Activated CD4-positive, alpha-beta T cell treated with anti-CD3 and anti-CD28 coated beads, Interleukin-2, amount 50 U/mL, for 16 hours (primary cell): ENCODE measurements at regions not wholly inside any gene's neighbourhood (a gene's known extent, or its start where the extent isn't known, plus 50 kb on each side); places are given as distances from the start of the nearest gene placed in this dataset.

Experiments
- DNase-seq: peaks from one replicate; pipeline ENCODE4 v3.0.0-alpha.2; 2020

DNA sequence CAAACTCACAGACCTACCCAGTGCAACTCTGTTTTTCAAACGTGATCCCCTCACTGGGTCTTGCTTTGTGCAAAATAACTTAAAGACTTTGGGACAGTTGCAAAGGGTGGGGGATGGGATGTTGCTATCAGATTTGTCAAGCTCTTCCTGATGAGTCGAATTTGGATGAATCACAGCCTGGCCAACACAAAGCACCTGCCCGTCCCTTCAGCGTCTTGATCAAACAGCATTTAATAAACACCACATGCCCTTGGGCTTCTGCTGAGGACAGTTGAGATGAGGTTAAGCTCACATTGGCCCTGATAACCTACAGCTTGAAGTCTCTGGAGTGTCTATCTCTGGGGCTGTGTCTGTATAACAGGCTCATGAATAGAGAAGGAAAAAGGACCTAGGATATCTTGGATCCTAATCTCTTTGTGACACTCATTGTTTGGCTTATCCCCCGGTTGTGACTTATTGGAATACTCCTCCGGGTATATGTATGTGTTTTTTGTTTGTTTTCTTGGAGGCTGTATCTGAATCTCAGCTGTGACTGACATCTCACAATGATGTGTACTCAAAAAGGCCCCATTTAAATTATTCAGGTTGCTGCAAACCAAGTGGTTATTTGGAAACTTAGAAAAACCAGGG is 132.6 kb upstream of the NAMPT start:
- peak; percentile 48 for DNase-seq

DNA sequence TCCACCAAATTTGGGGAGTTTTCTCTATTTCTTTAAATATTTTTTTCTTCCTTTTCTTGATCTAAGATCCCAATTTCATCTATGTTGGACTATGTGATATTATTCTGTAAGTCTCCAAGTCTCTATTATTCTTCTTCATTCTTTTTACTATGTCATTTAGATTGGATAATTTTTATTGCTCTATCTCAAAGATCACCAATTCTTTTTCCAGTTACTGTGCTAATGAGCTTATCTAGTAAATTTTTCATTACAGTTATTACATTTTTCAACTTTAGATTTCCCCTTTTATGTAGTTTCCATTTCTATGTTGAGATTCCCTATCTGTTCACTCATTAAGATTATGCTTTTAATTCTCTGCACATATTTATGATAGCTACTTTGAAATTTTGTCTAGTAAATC is 131.6 kb upstream of the NAMPT start:
- no peak for DNase-seq

DNA sequence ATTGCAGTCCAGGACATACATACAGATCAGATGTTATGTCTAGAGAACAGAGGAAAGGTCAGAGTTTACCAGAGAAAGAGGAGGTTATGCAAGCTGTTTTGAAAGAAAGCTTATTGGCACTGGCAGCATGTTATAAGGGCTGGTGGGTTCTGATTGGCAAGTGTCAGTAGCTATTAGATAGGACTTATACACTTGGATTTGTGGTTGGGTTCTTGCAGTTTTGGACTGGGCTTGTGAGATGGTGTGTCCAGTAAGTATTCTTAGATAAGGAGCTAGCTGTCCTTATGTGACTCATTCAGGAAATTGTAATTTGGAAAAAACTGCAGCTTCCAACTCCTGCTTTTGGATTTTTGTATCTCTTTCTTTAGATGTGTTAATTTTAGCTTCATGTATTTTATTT is 130.7 kb upstream of the NAMPT start:
- no peak for DNase-seq

DNA sequence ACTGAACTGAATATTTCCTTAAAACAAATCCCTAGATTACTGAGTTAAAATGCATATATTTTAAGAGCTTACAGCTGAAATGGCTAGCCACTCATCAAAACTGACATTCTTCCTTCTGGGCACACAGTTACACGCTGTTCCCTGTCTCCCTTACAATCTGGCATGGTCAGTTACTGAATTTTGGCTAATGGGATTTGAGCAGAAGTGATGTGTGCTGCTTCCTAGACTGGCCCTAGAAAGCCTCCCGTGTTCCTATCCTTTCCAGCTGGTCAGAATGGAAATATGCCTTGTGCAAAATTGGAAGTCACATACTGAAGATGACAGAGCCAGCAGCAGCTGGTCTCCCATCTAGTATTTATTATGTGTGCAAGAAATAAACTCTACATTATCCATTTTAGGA is 128.7 kb upstream of the NAMPT start:
- no peak for DNase-seq

DNA sequence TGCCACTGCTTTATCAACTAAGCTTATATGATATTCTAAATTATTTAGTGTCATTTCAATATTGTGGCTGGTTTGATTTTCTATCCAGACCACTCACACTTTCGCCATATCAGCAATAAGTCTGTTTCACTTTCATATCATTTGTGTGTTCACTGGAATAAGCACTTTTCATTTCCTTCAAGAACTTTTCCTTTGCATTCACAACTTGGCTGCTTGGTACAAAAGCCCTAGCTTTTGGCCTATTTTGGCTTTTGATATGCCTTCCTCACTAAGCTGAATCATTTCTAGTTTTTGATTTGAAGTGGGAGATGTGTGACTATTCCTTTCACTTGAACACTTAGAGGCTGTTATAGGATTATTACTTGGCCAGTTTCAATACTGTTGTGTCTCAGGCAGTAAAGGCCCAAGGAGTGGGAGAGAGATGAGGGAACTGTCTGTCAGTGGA is 120.9 kb upstream of the NAMPT start:
- DNase-seq: peak; percentile 89

DNA sequence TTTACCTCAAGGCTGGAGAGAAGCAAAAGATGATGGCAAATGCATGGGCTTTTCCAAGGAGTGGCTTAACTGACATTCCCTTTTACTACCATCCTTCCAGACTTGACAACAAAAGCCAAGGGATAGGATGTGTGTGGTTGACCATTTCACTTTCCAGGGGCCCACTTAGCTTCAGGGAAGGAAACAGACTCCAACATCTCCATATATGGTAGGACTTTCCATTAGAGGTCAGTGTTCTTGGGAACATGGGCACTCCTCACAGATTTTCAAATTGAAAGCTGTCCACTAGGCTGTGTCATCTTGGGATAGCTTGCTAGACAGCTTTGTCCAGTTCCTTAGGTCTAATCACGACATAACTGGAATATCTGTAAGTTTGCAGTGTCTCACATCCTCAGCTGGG is 118.1 kb upstream of the NAMPT start:
- no peak for DNase-seq

DNA sequence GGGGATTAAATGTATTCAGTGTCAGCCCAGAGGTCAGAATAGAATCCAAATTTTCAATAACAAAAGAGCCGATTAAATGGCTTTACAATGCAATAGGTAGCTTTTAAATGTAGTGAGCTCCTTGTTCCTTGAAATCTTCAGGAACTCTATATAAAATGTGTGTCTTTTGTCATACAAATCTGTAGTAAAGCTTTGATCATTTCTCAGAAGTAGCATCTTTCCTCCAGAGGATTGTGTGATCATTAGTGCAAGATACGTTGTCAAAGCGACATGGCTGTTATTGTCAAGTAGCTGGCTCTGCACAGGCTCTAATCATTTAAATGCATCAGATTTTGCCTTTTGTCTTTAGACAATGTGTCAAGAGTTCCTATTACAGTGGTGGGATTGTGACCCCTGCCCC is 116.1 kb upstream of the NAMPT start:
- DNase-seq: no peak

DNA sequence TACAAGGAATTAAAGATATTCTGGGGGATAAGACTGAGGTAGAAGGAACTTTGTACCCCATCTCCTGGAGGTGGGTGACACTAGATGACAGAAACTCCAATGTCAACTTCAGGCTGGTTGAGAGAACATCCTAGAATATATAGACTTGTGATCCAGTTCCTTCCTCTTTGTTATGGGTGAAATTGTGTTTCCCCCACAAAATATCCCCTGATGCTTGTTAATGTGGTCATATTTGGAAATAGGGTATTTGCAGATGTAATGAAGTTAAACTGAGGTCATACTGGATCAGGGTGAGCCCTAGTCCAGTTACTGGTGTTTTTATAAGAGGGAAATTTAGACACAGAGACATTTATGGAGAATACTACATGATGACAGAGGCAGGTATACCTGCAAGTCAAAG is 114.0 kb upstream of the NAMPT start:
- no peak for DNase-seq

DNA sequence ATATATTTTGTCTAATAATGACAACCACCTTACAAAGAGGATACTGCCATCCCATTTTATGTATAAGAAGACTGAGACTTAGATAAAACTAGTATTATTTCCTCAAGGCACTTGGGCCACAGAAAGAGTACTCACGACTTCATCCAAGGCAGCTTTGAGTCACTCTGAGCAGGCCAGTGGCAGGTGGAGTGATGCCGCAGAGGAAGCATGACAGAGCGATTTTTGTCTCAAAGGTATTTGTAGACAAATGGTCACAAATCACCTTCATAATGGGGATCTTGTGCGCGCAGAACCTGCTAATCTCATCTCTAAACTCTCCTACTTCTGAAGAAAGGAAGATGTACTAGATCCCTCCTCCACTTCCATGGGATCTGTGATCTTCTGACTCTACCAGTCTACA is 113.2 kb upstream of the NAMPT start:
- DNase-seq: no peak

DNA sequence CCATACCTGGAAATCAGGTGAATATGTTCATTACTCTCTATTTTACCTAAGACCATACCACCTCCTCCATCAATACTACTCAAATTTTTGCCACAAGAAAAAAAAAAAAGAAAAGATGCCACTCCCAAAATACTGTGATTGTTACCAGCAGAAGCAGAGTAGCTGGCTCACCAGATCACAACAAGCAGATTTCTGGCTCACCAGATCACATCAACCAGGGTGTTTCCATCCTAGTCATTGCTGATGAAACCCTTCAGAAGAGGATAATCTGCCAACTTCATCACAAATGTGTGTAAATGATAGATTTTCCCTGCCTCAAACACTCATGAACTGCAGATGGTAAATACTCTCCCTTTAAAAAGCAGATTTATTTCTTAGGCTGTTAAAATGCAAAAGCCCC is 109.7 kb upstream of the NAMPT start:
- no peak for DNase-seq

DNA sequence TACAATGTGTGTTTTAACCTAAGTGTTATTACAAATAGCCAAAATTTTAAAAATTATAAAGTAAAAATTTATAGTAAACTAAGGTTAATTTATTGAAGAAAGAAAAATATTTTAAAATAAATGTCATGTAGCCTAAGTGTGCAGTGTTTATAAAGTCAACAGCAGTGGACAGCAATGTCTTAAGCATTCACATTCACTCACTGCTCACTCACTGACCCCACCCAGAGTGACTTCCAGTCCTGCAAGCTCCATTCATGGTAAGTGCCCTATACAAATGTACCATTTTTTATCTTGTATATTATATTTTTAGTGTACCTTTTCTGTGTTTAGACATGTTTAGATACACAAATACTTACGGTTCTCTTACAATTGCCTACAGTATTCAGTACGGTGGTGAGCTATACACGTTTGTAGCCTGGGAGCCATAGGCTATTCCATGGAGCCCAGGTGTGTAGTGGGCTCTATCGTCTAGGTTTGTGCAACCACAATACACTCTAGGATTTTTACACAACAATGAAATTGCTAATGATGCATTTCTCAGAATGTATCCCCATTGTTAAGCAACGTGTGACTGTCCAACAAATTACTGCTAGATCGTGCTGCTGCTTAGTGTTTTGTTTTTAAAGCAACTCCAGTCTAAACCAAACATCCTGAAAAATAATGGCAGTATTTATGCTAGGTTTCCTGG is 108.9 kb upstream of the NAMPT start:
- no peak for DNase-seq

DNA sequence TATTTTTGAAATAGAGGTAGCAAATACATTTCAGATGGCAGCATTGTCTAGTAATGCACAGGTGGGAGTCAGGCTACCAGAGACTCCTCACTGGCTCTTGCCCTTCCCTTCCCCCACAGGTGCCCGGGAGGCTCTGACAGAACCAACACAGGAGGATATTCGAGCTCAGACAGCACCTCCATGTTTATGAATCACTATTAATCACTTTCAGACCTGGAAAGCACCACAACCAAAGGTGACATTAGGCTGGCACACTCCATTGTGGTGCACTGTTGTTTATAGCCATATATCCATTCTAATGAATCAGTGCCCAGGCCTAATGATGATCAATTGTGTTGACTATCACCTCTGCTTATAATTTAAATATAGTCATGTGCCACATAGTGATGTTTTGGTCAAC is 107.8 kb upstream of the NAMPT start:
- no peak for DNase-seq

DNA sequence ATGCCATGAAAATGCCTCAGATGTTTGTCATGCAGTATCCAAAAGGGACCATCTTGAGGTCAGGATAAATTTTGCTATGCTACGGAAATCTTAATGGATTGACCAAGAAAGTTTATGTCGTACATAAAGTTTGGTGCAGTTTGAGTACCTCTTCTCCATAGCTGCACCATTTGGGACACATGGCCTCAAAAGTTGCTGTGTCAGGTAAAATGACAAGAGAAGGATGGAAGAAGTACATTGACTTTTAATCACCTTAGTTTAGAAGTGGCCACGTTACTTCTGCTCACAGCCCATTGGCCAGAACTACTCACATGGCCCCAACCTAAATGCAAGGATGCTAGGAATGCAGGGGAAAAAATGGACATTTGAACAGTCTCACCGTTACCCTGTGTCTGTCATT is 107.4 kb upstream of the NAMPT start:
- DNase-seq: no peak

DNA sequence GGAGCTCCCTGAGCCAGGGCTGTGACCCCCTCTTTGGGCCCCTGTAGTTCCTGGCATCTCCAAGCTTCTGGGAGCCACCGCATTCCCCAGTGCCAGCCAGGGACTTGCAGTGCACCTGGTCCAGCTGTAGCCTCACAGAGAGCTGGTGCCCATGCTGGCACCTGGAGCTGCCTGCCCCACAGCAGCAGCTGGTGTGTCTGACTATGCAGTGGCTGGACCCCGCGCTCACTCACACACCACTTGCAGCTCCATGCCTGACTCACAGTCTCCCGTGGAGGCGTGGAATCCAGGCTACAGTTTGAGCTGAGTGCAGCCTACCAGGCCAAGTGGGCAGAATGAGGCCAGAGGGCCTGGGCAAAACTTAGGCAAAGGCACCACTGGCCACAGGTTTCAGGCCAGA is 102.2 kb upstream of the NAMPT start:
- no peak for DNase-seq

DNA sequence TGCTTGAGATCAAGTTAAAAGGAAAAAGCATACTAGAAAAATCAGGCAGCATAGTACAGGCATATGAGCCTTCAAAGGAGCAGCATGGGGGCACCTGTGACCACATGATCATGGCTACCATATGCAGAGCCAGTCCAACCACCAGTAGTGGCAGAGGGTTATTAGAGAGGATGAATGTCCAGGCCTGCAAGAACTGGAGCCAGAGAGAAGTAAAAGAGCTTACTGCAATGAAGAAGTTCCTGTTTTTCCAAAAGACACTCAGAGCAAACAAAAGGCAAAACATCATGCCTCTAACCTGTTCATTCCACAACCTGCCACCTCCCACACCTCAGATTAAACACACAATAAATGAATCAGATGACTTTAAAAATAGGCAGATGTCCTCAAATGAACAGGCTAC is 99.6 kb upstream of the NAMPT start:
- no peak for DNase-seq

DNA sequence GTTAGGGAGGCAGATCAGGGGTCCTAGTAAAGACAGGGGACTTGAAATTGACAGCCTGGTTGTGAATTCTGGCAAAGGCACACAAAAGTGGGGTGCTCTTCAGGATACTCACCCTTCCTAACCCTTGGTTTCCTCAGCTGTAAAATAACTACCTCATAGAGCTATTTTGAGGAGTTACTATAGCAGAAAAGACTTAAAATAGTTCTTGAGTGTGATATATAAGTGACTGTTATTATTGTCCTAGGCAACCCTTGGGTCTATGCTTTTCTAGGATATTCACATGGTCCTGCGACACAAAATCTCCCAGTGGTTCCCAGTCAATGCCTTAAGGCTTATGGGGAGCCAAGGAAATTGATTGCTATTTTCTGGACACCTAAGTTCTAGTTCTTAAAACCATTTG is 98.1 kb upstream of the NAMPT start:
- no peak for DNase-seq

DNA sequence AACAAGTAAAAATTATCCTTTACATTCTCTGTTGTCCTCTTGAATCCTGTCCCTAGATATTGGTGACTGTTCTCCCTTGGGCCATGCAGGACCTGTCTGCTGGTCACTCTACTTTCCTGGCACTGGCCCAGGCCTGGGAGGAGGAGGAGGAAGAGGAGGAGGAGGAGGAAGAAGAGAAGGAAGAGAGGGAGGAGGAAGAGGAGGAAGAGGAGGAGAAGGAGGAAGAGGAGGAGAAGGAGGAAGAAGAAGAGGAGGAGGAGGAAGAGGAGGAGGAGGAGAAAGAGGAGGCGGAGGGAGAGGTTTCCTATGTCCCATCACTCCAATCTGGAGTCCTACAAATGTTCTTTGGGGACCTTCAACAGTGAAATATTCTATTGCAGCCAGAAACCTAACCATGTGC is 97.3 kb upstream of the NAMPT start:
- DNase-seq: no peak

DNA sequence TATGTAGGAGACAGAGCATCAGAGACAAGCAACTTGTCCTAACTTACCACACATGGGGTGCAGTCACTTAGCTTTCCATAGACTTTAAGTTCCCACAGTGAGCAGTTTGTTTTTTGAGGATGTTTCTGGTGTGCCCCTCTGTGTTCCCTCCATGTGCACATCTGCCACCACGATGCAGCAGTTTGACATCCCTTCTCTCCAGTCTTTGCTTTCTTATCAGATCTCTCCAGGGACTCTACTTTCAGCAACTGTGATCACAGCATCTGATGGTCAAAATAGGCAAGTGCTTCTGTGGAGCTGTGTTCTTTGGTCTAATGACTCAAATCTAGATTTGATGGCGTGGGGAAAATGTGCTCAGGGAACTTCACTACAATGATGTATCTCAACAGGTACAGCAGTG is 96.5 kb upstream of the NAMPT start:
- DNase-seq: peak; percentile 11

DNA sequence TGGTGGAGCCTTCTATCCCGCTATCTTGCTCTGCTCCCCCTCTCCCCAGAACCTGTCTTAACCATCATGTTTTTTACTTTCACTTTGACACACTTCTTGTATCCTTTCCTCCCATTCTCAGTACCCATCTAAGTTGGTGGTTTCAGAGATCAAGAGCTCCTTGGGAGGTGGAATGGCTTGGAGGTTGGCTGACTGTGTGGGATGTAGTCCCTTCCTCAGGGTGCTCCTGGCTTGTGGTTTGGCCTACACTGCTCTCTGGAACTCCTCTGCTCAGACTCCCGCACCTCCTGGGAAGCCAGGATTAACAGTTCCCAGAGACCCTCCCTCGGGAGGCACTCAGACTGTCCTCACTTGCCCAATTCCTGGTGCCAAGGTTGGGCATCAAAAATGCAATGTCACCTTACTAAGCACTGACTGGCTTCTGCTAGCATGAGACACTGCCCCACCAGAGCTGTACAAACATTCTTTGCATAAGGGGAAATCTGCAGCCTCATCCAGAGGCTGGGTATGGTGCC is 93.1 kb upstream of the NAMPT start:
- DNase-seq: peak; percentile 46

DNA sequence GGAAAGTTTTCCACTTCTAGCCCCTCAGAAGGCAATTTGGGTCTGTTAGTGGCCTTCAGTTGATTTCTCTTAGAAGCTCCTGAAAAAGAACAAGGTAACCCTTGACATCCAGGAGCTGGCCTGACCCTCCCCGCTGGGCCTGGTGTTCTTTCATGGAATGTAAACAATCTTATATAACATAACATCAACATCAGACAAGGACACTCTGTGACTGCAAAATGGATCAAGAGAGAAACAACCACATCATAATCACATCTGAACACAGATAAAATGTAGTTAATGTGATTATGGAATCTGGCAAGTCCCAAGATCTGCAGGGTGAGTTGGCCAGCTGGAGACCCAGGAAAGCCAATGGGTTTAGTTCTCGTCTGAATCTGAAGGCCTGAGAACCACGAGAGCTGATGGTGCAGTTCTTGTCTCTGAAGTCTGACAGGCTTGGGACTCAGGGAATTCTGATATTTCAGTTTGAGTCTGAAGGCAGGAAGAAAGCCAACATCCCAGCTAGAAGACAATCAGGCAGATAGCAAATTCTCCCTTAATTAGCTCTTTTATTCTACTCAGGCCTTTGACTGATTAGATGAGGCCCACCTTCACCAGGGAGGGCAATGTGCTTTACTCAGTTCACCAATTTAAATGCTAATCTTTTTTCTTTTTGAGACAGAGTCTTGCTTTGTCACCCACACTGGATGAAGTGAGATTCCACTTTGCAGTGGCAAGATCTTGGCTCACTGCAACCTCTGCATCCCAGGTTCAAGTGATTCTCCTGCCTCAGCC is 91.4 kb upstream of the NAMPT start:
- DNase-seq: no peak

DNA sequence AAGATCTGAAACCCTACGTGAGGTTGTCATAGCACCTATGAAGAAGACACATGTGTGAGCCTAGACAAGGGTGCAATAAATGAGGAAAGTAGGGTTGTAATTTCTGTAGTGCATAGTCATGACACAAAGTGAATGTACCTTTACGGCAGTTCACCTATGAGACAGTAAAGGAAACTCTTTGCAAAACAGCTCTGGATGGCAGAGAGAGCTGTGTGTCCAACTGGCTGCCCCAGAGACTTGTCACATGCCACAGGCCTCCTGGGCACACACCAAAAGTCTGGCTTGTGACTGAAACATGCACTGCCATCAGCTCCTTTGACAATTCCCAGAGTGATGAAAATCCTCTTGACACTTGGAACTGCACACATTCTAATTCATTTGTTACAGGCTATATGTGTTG is 90.7 kb upstream of the NAMPT start:
- peak; percentile 24 for DNase-seq

DNA sequence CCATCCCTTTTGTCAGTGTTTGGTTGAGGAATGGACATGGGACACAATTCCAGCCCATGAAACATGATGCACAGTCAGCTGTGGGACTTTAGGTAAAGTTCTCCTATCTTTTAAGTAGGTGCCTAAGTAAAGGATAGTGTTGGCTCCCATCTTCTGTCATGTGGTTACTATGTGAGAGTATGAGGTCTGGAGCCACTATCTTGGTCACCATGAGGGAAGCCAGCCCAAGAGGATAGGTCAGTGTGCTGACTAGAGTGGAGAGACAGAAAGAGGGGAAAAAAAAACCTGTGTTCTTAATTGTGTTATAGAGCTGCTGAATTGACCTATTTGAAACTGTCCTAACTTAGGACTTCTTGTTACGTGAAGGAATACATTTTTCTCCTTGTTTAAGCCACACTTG is 89.7 kb upstream of the NAMPT start:
- DNase-seq: no peak

DNA sequence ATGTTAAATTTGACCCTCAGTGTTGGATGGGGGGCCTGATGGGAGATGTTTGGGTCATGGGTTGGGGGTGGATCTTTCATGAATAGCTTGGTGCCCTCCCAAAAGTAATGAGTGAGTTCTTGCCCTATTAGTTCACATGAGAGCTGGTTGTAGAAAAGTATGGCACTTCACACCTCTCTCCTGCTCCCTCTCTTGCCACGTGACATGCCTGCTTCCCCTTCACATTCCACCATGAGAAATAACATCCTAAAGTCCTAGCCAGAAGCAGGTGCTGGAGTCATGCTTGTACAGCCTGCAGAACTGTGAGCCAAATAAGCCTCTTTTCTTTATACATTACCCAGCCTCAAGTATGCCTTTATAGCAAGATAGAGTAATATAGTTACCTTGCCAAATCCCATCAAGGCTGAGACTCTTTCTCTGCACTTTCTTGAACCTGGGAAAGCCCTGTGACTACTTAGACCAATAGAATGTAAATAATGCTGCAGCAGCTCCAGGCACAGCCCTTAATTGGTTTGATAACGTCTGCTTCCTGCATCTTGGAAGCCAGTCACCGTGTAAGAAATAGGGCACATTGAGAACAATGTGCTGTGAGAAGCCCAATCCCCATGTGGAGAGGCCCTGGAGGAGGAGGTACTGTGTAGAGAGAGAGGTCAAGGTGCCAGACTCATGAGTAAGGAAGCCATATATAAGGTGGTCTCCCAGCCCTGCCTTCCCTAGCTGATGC is 88.0 kb upstream of the NAMPT start:
- DNase-seq: no peak
